HG02981 (cell line): ENCODE measurements at regions not wholly inside any gene's neighbourhood (a gene's known extent, or its start where the extent isn't known, plus 50 kb on each side); places are given as distances from the start of the nearest gene placed in this dataset.

ENCODE experiments used
- ATAC-seq: cut with Tn5 transposase; IDR thresholded peaks from one replicate; pipeline ENCODE4 v1.9.1; 2021; ENCODE audit warnings: mild to moderate bottlenecking, moderate library complexity; ENCODE audit not compliant: unreplicated experiment

GRCh38 chr7:125412890-125413665 is 483.5 kb upstream of the POT1 start:
- no peak for ATAC-seq

- no peak for ATAC-seq
Observed at GRCh38 chr7:125409921-125410320, 480.3 kb upstream of the POT1 start.

DNA sequence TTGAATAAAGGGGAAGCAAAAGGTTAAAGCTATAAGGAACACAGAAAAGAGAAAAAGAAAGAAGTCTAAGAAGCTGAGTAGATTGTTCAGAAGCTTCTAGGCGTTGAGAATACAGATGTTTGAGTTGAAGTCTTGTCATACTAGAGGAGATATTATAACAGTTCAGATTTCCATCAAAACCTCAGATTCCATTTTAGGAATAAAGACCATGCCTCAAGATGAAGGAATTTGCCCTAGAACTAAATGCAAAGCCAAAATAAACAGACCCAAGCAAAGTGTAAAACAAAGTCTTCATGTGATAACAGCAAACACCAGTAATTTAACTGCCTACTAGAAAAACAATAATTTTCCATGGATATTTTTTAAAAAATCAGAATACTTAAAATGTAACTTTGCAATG is 476.5 kb upstream of the POT1 start:
- ATAC-seq: no peak

GRCh38 chr7:125399408-125399807 is 469.8 kb upstream of the POT1 start:
- ATAC-seq: no peak

- ATAC-seq: no peak
Observed at GRCh38 chr7:125396466-125397151, 467.0 kb upstream of the POT1 start.

DNA sequence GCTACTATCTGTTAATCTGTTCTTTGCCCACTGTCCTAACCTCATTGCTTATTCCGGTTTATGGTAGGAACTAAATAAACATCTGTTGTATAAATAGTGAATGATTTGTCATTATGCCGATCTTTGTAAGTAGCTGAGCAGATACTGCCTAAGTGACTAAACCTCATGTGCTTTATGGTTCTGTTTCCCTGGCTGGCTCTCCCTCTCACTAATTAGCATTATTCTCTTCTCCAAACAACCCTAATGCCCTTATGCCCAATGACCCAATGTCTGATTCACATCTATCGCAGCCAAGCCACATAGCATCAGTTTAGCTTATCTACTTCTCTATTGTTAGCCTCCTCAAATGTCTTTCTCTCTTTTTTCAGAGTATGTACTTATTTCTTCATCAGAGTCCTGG is 462.3 kb upstream of the POT1 start:
- no peak for ATAC-seq

- ATAC-seq: no peak
Observed at GRCh38 chr7:125390981-125391380, 461.4 kb upstream of the POT1 start.

DNA sequence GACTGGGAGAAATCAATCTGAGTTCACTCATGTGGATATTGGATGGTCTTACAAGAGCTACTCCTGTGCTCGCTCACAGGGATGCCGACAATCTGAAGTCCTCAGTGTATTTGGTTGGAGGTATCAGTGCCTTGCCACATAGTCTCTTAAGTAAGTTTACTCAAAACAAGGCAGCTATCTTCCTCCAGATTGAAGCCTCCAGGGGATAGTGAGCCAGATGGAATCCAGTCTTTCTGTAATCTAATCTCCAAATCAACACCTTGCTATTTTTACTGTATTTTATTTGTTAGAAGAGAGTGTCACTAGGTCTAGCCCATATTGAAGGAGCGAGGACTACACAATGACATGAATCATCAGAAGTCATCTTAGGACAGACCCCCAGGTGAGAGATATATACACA is 456.6 kb upstream of the POT1 start:
- no peak for ATAC-seq

- ATAC-seq: no peak
Observed at GRCh38 chr7:125383324-125383723, 453.7 kb upstream of the POT1 start.

GRCh38 chr7:125382401-125382800 is 452.8 kb upstream of the POT1 start:
- ATAC-seq: no peak

DNA sequence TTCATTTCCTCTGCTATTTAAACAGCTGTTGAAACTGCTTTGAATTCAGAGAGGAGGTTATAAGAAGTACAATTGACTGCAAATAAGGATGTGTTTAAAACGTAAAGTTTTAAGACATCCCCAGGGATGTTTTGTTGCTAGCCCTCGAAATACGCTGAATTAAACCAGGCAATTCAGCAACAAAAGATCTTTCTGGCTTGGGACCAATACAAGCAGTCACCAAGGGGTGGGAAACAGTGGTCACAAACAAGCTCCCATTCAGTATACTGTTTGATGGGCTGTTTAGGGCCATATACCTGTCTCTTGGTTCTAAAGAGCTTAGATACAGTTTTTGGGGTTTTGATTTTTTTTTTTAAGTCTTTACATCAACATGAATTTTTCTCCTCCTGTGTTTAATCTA is 446.3 kb upstream of the POT1 start:
- ATAC-seq: no peak

DNA sequence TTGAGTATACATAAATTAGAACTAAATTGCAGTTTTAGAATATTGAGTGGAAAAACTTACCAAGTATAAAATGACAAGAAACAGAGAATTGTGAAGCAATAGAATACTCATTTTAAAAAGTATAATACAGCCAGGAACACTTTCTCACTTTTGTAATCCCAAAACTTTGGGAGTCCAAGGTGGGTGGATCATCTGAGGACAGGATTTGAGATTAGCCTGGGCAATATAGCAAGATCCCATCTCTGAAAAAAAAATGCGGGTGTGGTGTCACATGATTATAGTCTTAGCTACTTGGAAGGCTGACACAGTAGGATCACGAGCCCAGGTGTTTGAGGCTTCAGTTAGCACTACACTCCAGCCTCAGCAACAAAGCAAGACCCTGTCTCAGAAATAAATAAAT is 440.9 kb upstream of the POT1 start:
- no peak for ATAC-seq

DNA sequence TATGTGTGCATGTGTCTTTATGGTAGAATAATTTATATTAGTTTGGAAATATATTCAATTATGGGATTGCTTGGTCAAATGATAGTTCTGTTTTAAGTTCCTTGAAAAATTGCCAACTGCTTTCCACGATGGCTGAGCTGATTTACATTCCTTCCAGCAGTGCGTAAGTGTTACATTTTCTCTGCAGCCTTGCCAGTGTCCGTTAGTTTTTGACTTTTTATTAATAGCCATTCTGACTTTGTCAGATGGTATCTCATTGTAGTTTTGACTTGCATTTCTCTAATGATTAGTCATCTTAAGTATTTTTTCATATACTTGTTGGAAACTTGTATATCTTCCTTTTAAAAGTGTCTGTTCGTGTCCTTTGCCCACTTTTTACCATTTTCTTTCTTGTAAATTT is 434.2 kb upstream of the POT1 start:
- ATAC-seq: no peak

DNA sequence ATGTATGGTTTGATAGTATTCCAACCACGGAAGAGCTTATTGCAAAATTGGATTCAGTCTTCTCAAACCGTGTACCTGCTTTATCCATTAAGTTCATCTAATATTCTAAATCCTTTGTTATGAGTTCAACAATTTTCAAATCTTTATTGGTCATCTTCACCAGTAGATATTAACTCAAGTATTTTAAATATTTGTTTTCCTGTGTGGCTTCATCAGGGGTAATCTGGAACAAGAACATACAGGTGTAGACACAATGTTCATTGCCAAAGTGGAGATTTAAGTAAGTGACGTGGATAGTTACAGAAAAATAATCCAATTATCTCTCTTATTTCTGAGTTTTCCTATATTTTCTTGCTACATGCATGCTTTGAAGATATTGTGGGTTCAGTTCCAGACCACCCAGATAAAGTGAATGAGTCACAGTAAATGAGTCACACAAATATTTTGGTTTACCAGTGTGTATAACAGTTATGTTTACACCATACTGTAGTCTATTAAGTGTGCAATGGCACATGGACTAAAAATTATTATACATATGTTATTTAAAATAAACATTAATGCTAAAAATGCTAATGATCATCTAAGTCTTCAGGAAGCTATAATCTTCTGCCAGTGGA is 429.0 kb upstream of the POT1 start:
- ATAC-seq: no peak

GRCh38 chr7:125357676-125358455 is 428.2 kb upstream of the POT1 start:
- no peak for ATAC-seq

- peak; percentile 89 for ATAC-seq
Observed at GRCh38 chr7:125355899-125356298, 426.3 kb upstream of the POT1 start.

- ATAC-seq: no peak
Observed at GRCh38 chr7:125347269-125347668, 417.6 kb upstream of the POT1 start.

- no peak for ATAC-seq
Observed at GRCh38 chr7:125338110-125338509, 408.5 kb upstream of the POT1 start.

GRCh38 chr7:125336326-125336725 is 406.7 kb upstream of the POT1 start:
- ATAC-seq: no peak

- no peak for ATAC-seq
Observed at GRCh38 chr7:125326666-125327255, 397.1 kb upstream of the POT1 start.

DNA sequence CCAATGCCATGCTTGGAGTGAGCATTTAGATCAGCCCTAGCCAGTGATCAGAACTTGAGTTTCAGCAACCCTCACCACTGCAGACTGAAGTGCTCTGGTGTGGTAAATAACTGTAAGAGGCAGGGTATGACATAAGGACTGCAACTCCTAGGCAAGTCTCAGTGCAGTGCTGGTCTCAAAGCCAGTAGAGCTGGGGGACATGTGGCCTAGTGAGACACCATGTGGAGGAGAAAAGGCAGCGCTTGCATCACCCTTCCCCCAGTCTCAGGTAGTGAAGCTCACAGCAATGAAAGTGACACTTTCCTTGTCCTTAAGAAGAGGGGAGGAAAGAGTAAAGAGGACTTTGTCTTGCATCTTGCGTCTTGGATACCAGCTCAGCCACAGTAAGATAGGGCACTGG is 386.8 kb upstream of the POT1 start:
- no peak for ATAC-seq
